GM12873 (cell line): ENCODE measurements at regions not wholly inside any gene's neighbourhood (a gene's known extent, or its start where the extent isn't known, plus 50 kb on each side); places are given as distances from the start of the nearest gene placed in this dataset.

Source experiments
- CTCF ChIP-seq: IDR thresholded peaks from 2 replicates; pipeline ENCODE4 v1.5.1; 2012; ENCODE audit warnings: low read depth, mild to moderate bottlenecking, moderate library complexity, low read length, control low read depth; ENCODE audit not compliant: insufficient read depth; ENCODE audit errors: missing control alignments

GRCh38 chr6:169949511-169950097 is 198.2 kb downstream of the ERMARD start:
- no peak for TF ChIP-seq CTCF

GRCh38 chr6:169946971-169947370 is 195.5 kb downstream of the ERMARD start:
- TF ChIP-seq CTCF, result no peak

- no peak for TF ChIP-seq CTCF
Observed at GRCh38 chr6:169945117-169945516, 193.7 kb downstream of the ERMARD start.

GRCh38 chr6:169944415-169944814 is 193.0 kb downstream of the ERMARD start:
- TF ChIP-seq CTCF, result no peak

GRCh38 chr6:169944061-169944337 is 192.6 kb downstream of the ERMARD start:
- TF ChIP-seq CTCF, result no peak

GRCh38 chr6:169943241-169944060 is 192.0 kb downstream of the ERMARD start:
- no peak for TF ChIP-seq CTCF

GRCh38 chr6:169942173-169942572 is 190.8 kb downstream of the ERMARD start:
- no peak for TF ChIP-seq CTCF
